BLaER1 treated with 17β-estradiol and CSF1 and Interleukin-3, amounts not matched to agents 10 nM and 100 nM (cell line): ENCODE measurements at regions not wholly inside any gene's neighbourhood (a gene's known extent, or its start where the extent isn't known, plus 50 kb on each side); places are given as distances from the start of the nearest gene placed in this dataset.

Experiments
- H3K27ac ChIP-seq, 11 experiments: shearing (Covaris generic); formaldehyde crosslinking; 2 replicates each; pipeline ENCODE4 v1.8.1; 2022
- H3K27me3 ChIP-seq, 11 experiments: shearing (Covaris generic); formaldehyde crosslinking; 2 replicates each; pipeline ENCODE4 v1.8.1; 2022
- H3K36me3 ChIP-seq, 11 experiments: shearing (Covaris generic); formaldehyde crosslinking; 2 replicates each; pipeline ENCODE4 v1.8.1; 2022
- H3K4me1 ChIP-seq, 10 experiments: shearing (Covaris generic); formaldehyde crosslinking; 2 replicates each; pipeline ENCODE4 v1.8.1; 2022
- H3K4me2 ChIP-seq, 11 experiments: shearing (Covaris generic); formaldehyde crosslinking; 2 replicates each; pipeline ENCODE4 v1.8.1; 2022
- H3K4me3 ChIP-seq, 10 experiments: shearing (Covaris generic); formaldehyde crosslinking; 2 replicates each; pipeline ENCODE4 v1.8.1; 2022
- H3K9ac ChIP-seq, 11 experiments: shearing (Covaris generic); formaldehyde crosslinking; 2 replicates each; pipeline ENCODE4 v1.8.1; 2022
- H3K9me3 ChIP-seq, 11 experiments: shearing (Covaris generic); formaldehyde crosslinking; replicated peaks in 1 of 11; 2 replicates each; pipeline ENCODE4 v1.8.1; 2022
- H4K20me1 ChIP-seq, 11 experiments: shearing (Covaris generic); formaldehyde crosslinking; 2 replicates each; pipeline ENCODE4 v1.8.1; 2022
- Cebpa-rat ChIP-seq, 11 experiments: shearing (Covaris generic); IDR thresholded peaks; 2 replicates each; pipeline ENCODE4 v1.8.1; 2022

GRCh38 chr22:46055181-46055875, 78.4 kb upstream of the WNT7B start:
- Histone ChIP-seq H4K20me1 (no peaks in the 10 kb centered on the region), H3K9me3 (no peaks in the 10 kb centered on the region), H3K4me2 (peak overlapping the region; percentile 72 to 95 (median 86)), H3K27me3 (no peaks in the 10 kb centered on the region), H3K4me3 (peak overlapping the region in 8 of 10 experiments; percentile 50 to 70 (median 64); a peak in 8 of 20 replicates), H3K36me3 (no peaks in the 10 kb centered on the region), H3K27ac (peak overlapping the region in 9 of 11 experiments; percentile 71 to 91 (median 82); a peak in 17 of 22 replicates), H3K9ac (peak overlapping the region; percentile 38 to 87 (median 84); a peak in 20 of 22 replicates), H3K4me1 (peaks cover 66 to 79% (median 75%) of the 10 kb centered on the region in 10 experiments)
- TF ChIP-seq Cebpa-rat (IDR thresholded peaks at IDR 0.05): no peak

DNA sequence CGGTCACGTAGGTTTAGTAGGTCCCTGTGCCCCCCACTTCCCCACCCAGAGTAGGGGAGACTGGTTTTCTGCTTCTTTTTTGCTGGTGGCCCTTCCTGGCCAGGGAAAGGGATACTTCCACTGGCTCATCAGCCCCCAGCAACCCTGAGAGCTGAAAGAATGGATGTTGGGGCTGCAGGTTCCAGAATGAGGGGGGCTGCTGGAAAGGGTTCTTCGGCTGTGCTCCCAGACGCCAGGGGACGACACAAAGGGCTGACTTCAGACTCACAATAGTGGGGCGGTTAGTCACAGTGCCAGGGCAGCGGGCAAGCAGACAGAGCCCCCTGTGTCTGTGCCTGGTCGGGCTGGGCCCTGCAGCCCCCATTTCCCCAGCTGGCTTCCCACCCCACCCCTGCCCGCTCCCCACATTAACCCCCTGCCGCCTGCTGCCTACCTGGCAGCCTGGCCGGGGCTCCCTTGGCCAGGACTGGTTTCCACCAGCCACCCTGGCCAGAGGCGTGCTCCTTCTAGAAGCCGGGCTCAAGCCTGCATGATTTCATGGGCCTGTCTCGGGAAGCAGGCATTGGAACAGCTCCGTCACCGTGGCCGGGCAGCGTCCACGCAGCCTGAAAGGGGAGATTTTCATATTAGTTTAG, 79.1 kb upstream of the WNT7B start:
- TF ChIP-seq Cebpa-rat (IDR thresholded peaks at IDR 0.05): no peak
- Histone ChIP-seq H3K4me1 (peaks cover 65 to 72% (median 69%) of the 10 kb centered on the region in 10 experiments), H3K9ac (peak overlapping the region in 10 of 11 experiments; percentile 8 to 87 (median 70); a peak in 7 of 22 replicates), H3K9me3 (no peaks in the 10 kb centered on the region), H3K27ac (peak overlapping the region in 5 of 11 experiments; percentile 11 to 69 (median 20); a peak in 5 of 22 replicates), H4K20me1 (no peaks in the 10 kb centered on the region), H3K36me3 (0 out of 22 replicates have a peak, but pooled peaks cover 0 to 2% (median 0%) of the 10 kb centered on the region in 11 experiments), H3K4me2 (peak overlapping the region; percentile 72 to 95 (median 86); a peak in 20 of 22 replicates), H3K4me3 (no peak overlapping the region), H3K27me3 (no peaks in the 10 kb centered on the region; a peak in 1 of 22 replicates)

DNA sequence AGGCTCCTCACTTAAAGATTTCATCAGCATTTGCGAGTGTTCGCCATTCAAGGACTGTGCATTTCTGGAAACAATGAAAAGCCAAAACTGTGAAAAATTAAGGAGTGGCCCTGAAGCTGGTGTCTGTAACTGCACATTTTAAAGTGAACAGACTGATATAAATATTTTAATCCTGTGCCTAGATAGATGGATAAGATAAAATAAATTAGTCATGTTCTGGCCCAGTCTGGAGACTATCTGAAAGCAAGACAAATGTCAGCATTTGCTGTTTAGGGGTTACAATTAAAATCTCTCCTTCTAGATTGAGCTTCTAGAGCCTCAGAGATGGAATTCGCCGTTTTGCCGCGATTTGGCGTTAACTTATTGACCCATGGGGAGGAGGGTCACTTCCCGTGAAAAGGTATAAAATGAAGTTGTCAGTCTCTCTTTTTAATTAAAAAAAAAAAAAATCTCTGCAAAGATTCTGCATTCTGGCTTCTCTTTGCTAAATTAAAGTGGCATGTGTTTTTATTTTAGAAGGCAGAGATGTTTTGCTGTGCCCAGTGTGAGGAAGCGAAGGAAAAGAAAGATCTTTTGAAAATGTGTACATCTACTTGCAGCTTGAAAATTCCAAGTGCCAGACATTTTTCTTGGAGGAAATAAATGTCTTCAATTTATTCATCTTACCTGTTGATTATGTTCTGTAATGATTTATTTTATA, 79.7 kb upstream of the WNT7B start:
- H3K27me3 ChIP-seq: no peaks in the 10 kb centered on the region; a peak in 1 of 22 replicates
- H3K36me3 ChIP-seq: 0 out of 22 replicates have a peak, but pooled peaks cover 0 to 4% (median 0%) of the 10 kb centered on the region in 11 experiments
- TF ChIP-seq Cebpa-rat (IDR thresholded peaks at IDR 0.05): no peak
- peak overlapping the region; percentile 72 to 92 (median 86) for H3K4me2 ChIP-seq
- peaks cover 58 to 69% (median 66%) of the 10 kb centered on the region in 10 experiments for H3K4me1 ChIP-seq
- H4K20me1 ChIP-seq: no peaks in the 10 kb centered on the region
- peak overlapping the region; percentile 43 to 71 (median 64); a peak in 15 of 22 replicates for H3K9ac ChIP-seq
- no peaks in the 10 kb centered on the region for H3K9me3 ChIP-seq
- no peak overlapping the region for H3K4me3 ChIP-seq
- peak overlapping the region; percentile 20 to 77 (median 59); a peak in 12 of 22 replicates for H3K27ac ChIP-seq

DNA sequence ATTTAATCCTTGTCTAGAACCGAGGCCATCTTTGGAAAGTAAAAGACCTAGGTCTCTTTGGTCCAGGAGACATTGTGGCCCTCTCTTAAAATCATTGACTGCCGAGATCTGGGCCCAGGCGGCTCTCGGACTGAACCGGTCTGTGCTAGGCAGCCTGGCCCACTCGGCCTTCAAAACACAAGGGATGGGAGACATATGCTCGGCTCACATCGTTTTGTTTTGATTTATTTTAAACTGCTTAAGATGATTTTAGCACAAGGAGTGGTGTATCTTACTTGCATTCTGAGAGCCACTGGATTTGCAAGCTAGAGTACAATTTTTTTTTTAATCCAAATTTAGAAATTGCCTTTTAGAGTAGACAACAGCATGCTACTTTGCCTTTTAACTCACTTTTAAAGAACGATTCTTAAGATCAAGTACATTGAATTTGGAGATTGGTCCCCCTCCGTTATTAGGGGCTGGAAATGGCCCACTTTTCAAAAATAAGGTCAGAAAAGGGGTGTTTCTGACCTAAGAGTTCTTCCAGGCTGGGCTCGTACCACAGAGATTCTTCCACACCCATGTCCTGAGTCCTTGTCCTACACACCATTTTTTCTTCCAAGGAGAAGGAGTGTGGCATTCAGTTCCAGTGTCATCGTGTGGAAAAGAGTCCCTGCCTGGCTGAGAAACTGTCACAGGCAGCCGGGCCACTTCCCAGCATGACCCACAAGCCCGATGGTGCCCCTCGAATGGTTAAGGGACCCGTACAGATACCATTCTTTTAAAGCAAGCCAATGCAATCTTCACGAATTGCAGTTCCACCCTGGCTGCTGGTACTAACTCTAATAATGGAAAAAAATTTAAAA, 80.5 kb upstream of the WNT7B start:
- Histone ChIP-seq H3K4me2 (peak overlapping the region; percentile 72 to 92 (median 84)), H3K4me1 (peaks cover 51 to 62% (median 59%) of the 10 kb centered on the region in 10 experiments), H4K20me1 (no peaks in the 10 kb centered on the region), H3K36me3 (0 out of 22 replicates have a peak, but pooled peaks cover 0 to 4% (median 0%) of the 10 kb centered on the region in 11 experiments), H3K9ac (peak overlapping the region; percentile 43 to 71 (median 64); a peak in 20 of 22 replicates), H3K27me3 (peaks cover 0 to 4% (median 0%) of the 10 kb centered on the region in 11 experiments; a peak in 5 of 22 replicates), H3K27ac (peak overlapping the region; percentile 41 to 77 (median 66); a peak in 21 of 22 replicates), H3K4me3 (peak overlapping the region; percentile 1 to 52 (median 24); a peak in 12 of 20 replicates), H3K9me3 (no peaks in the 10 kb centered on the region)
- no peak for TF ChIP-seq Cebpa-rat (IDR thresholded peaks at IDR 0.05)

- Histone ChIP-seq H4K20me1 (peaks cover 0 to 1% (median 0%) of the 10 kb centered on the region in 11 experiments; a peak in 1 of 22 replicates), H3K9ac (peak overlapping the region; percentile 43 to 71 (median 64); a peak in 20 of 22 replicates), H3K9me3 (no peaks in the 10 kb centered on the region), H3K27ac (peak overlapping the region; percentile 50 to 77 (median 66); a peak in 20 of 22 replicates), H3K4me1 (peaks cover 46 to 62% (median 56%) of the 10 kb centered on the region in 10 experiments), H3K36me3 (0 out of 22 replicates have a peak, but pooled peaks cover 0 to 4% (median 0%) of the 10 kb centered on the region in 11 experiments), H3K4me3 (peak overlapping the region; percentile 9 to 52 (median 27); a peak in 13 of 20 replicates), H3K4me2 (peak overlapping the region; percentile 72 to 92 (median 84)), H3K27me3 (peaks cover 0 to 10% (median 5%) of the 10 kb centered on the region in 11 experiments; a peak in 12 of 22 replicates)
- no peak for TF ChIP-seq Cebpa-rat (IDR thresholded peaks at IDR 0.05)
Observed at GRCh38 chr22:46058091-46058420, 81.1 kb upstream of the WNT7B start.

- Histone ChIP-seq H4K20me1 (peaks cover 0 to 4% (median 0%) of the 10 kb centered on the region in 11 experiments; a peak in 3 of 22 replicates), H3K9ac (peak overlapping the region; percentile 35 to 69 (median 59); a peak in 21 of 22 replicates), H3K27ac (peak overlapping the region; percentile 26 to 77 (median 69); a peak in 21 of 22 replicates), H3K4me3 (peak overlapping the region in 9 of 10 experiments; percentile 4 to 44 (median 26); a peak in 9 of 20 replicates), H3K9me3 (no peaks in the 10 kb centered on the region), H3K27me3 (peaks cover 3 to 18% (median 13%) of the 10 kb centered on the region in 11 experiments; a peak in 18 of 22 replicates), H3K36me3 (0 out of 22 replicates have a peak, but pooled peaks cover 0 to 4% (median 0%) of the 10 kb centered on the region in 11 experiments), H3K4me1 (peaks cover 45 to 69% (median 62%) of the 10 kb centered on the region in 10 experiments), H3K4me2 (peak overlapping the region; percentile 72 to 92 (median 84))
- no peak for TF ChIP-seq Cebpa-rat (IDR thresholded peaks at IDR 0.05)
Observed at GRCh38 chr22:46058591-46059519, 81.9 kb upstream of the WNT7B start.
